ENCODE measurements at regions not wholly inside any gene's neighbourhood (a gene's known extent, or its start where the extent isn't known, plus 50 kb on each side); places are given as distances from the start of the nearest gene placed in this dataset.

DNA sequence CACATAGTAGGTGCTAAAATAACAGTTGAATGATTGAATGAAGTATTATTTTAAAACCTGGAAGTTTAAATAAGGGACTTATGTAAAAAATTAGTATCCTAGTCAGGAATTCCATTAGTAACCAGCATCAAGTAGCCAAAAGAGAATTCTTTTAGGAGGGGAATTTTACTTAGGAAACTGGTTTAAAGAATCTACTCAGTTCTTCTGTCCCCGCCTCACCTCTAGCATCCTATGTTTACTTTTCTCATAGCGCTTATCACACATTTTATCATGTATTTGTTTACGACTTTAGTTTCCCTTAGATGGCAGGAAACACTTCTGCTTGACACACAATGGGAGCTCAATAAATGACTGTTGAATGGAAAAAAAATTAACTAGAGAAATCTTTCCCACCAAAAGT is 229.0 kb downstream of the KLF5 start:
- Mint-ChIP-seq H3K9me3 (no peaks in the 10 kb centered on the region), H3K36me3 (no peaks in the 10 kb centered on the region), H3K4me1 (no peaks in the 10 kb centered on the region), H3K27me3 (no peaks in the 10 kb centered on the region), H3K4me3 (no peak overlapping the region), H3K27ac (no peak overlapping the region)

DNA sequence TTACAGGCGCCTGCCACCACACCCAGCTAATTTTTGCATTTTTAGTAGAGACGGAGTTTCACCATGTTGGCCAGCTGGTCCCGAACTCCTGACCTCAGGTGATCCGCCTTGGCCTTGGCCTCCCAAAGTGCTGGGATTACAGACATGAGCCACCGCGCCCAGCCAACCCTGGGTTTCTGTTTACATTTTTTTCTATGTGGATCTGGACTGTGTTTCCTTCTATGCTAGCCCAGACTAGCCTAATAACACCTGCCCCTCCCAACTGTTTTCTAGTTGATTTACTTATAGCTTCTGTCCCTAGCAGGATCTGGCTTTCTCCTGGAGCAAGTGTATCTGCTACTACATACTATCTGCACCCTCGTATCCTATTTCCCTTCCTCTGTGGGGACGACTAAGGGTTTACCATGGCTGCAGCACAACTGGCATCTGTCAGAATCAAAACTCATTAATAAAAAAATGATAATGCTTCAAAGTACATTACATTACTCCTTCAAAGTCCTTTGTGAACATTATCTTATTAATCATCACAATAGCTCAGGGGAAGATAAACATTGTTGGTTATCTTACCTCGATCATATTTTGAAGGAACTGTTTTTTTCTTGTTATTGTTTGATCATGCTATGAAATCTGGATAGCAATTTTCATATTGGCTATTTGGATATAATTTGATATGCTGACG is 228.3 kb downstream of the KLF5 start:
- Mint-ChIP-seq H3K36me3 (no peaks in the 10 kb centered on the region), H3K27ac (no peak overlapping the region)

GRCh38 chr13:73286177-73286576 is 227.4 kb downstream of the KLF5 start:
- no peaks in the 10 kb centered on the region for H3K36me3 Mint-ChIP-seq
- H3K9me3 Mint-ChIP-seq: no peaks in the 10 kb centered on the region
- peak overlapping the region; percentile 9 for H3K27ac Mint-ChIP-seq
- H3K4me1 Mint-ChIP-seq: no peaks in the 10 kb centered on the region
- no peak overlapping the region for H3K4me3 Mint-ChIP-seq
- H3K27me3 Mint-ChIP-seq: no peaks in the 10 kb centered on the region

More for the DNA sequence above, 228.3 kb downstream of the KLF5 start:
- no peaks in the 10 kb centered on the region for H3K4me1 Mint-ChIP-seq
- no peaks in the 10 kb centered on the region for H3K9me3 Mint-ChIP-seq
- no peaks in the 10 kb centered on the region for H3K27me3 Mint-ChIP-seq
- no peak overlapping the region for H3K4me3 Mint-ChIP-seq

- H3K27ac Mint-ChIP-seq: no peak overlapping the region
- H3K4me3 Mint-ChIP-seq: no peak overlapping the region
- H3K36me3 Mint-ChIP-seq: no peaks in the 10 kb centered on the region
- H3K9me3 Mint-ChIP-seq: no peaks in the 10 kb centered on the region
- H3K4me1 Mint-ChIP-seq: no peaks in the 10 kb centered on the region
- no peaks in the 10 kb centered on the region for H3K27me3 Mint-ChIP-seq
Observed at GRCh38 chr13:73284081-73284874, 225.5 kb downstream of the KLF5 start.

DNA sequence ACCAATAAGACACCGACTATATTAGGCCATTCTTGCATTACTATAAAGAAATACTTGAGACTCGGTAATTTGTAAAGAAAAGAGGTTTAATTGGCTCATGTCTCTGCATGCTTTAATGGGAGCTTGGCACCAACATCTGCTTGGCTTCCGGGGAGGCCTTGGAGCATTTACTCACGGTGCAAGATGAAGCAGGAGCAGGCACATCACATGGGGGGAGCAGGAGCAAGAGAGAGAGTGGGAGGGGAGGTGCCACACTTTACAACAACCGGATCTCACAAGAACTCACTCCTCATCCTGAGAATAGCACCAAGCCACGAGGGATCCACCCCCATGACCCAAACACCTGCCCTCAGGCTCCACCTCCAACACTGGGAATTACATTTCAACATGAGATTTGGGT is 224.8 kb downstream of the KLF5 start:
- H3K9me3 Mint-ChIP-seq: no peaks in the 10 kb centered on the region
- H3K27ac Mint-ChIP-seq: no peak overlapping the region
- no peak overlapping the region for H3K4me3 Mint-ChIP-seq
- H3K4me1 Mint-ChIP-seq: no peaks in the 10 kb centered on the region
- H3K27me3 Mint-ChIP-seq: no peaks in the 10 kb centered on the region
- H3K36me3 Mint-ChIP-seq: peaks cover 2% of the 10 kb centered on the region

GRCh38 chr13:73281746-73282145 is 222.9 kb downstream of the KLF5 start:
- H3K27ac Mint-ChIP-seq: no peak overlapping the region
- no peaks in the 10 kb centered on the region for H3K27me3 Mint-ChIP-seq
- no peaks in the 10 kb centered on the region for H3K4me1 Mint-ChIP-seq
- peaks cover 2% of the 10 kb centered on the region for H3K36me3 Mint-ChIP-seq
- no peak overlapping the region for H3K4me3 Mint-ChIP-seq
- no peaks in the 10 kb centered on the region for H3K9me3 Mint-ChIP-seq

- Mint-ChIP-seq H3K9me3 (no peaks in the 10 kb centered on the region), H3K4me3 (no peak overlapping the region), H3K36me3 (peaks cover 2% of the 10 kb centered on the region), H3K27ac (no peak overlapping the region), H3K4me1 (peaks cover 12% of the 10 kb centered on the region), H3K27me3 (no peaks in the 10 kb centered on the region)
Observed at GRCh38 chr13:73278186-73278585, 219.4 kb downstream of the KLF5 start.

DNA sequence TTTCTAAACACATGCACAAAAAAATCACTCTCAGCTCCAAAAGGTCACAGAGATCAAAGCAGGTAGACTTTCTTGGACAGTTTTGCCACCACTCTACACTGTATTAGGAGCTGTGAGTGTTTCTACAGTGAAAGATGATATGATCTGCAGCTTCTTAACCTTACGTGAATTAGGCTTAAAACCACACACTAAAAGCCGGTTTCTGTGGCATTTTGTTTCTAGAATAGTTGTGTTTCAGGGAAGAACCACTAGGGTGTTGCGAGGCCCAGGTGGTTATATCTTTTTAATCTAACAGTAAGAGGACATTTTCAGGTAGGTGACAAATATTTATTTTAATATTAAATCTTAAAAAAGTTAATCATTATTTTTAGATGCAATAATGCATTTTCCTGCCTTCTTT is 216.4 kb downstream of the KLF5 start:
- peaks cover 12% of the 10 kb centered on the region for H3K4me1 Mint-ChIP-seq

DNA sequence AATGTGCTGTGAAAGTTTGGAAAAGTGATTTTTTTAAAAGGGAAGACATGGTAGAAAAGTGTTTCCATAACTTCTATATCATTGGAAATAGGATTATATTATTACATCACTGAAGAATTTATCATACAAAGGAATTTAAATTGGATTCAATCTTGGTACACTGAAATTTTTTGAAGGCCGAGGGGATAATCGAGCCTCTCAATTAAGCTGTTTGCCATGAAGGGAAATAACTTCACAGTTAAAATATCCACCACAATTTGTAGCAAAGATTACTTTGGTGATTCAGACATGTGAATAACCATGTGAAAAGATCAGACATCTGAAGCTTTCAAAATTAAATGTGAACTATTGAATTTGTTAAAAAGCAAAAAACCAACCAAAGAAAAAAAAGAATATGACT is 215.3 kb downstream of the KLF5 start:
- Mint-ChIP-seq H3K4me1 (peaks cover 12% of the 10 kb centered on the region), H3K9me3 (peaks cover 9% of the 10 kb centered on the region), H3K27ac (no peak overlapping the region), H3K4me3 (no peak overlapping the region), H3K27me3 (no peaks in the 10 kb centered on the region), H3K36me3 (peaks cover 5% of the 10 kb centered on the region)

More for the DNA sequence above, 216.4 kb downstream of the KLF5 start:
- H3K9me3 Mint-ChIP-seq: peaks cover 2% of the 10 kb centered on the region
- H3K27ac Mint-ChIP-seq: no peak overlapping the region
- peaks cover 2% of the 10 kb centered on the region for H3K36me3 Mint-ChIP-seq
- H3K27me3 Mint-ChIP-seq: no peaks in the 10 kb centered on the region
- no peak overlapping the region for H3K4me3 Mint-ChIP-seq

- Mint-ChIP-seq H3K4me3 (no peak overlapping the region), H3K27ac (no peak overlapping the region), H3K4me1 (peaks cover 12% of the 10 kb centered on the region), H3K9me3 (peaks cover 9% of the 10 kb centered on the region), H3K27me3 (no peaks in the 10 kb centered on the region), H3K36me3 (peaks cover 4% of the 10 kb centered on the region)
Observed at GRCh38 chr13:73273745-73274144, 214.9 kb downstream of the KLF5 start.

DNA sequence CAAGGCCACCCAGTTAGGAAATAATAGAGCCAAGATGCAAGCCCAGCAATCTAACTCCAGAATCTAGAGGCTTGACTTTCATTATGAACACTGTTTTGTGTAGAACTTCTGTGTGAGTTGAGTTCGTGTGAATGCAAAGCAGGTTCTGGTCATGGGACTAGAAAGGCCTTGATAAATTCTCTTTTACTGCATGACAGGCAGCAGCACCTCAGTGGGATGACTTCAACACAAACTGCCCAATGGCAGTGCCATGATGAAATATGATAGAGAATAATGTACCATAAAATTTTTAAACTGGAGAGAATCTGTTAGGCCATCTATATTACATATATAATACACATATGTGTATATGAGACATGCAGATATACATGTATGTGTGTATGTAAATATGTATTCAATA is 214.5 kb downstream of the KLF5 start:
- Mint-ChIP-seq H3K27ac (no peak overlapping the region), H3K4me3 (no peak overlapping the region), H3K27me3 (no peaks in the 10 kb centered on the region), H3K9me3 (peaks cover 9% of the 10 kb centered on the region), H3K36me3 (peaks cover 4% of the 10 kb centered on the region), H3K4me1 (peaks cover 12% of the 10 kb centered on the region)

DNA sequence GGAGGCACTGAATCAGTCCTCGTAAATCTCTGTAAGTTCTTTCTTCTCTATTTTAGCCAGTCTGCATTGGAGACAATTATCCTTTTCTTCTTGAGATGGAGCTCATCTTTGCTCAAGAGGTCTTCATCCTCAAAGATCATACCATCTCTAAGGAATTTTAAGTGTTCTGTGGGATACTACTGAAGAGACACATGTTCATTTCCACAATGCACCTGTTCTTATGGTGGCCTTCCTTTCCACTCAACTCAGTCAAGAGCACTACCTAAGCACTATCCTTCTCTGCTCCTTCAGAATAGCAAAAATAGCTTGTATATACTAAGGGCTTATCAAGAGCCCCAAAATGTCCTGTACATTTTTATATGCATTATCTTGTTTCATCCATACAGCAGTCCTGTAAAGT is 214.0 kb downstream of the KLF5 start:
- Mint-ChIP-seq H3K36me3 (peaks cover 4% of the 10 kb centered on the region), H3K27ac (no peak overlapping the region), H3K9me3 (peaks cover 9% of the 10 kb centered on the region), H3K27me3 (no peaks in the 10 kb centered on the region), H3K4me3 (no peak overlapping the region), H3K4me1 (peaks cover 12% of the 10 kb centered on the region)

DNA sequence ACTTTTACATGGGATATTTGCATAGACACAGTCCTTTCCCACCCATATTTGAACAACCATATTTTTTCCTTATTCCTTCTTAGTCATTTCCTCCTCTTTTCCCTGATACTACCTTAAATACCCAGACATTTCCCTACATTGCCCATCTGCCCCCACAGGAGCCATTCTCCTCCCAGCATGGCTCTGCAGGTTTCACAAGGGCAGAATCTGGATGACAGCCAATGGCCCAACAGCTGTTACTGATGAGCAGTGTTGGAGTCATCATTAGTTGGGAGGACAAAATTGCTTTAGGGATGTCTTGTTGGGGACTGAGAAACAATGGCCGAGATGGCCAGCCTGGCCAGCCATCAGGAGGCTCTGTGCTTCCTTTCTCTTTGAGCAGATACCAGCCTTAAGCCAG is 209.5 kb downstream of the KLF5 start:
- peaks cover 4% of the 10 kb centered on the region for H3K36me3 Mint-ChIP-seq

DNA sequence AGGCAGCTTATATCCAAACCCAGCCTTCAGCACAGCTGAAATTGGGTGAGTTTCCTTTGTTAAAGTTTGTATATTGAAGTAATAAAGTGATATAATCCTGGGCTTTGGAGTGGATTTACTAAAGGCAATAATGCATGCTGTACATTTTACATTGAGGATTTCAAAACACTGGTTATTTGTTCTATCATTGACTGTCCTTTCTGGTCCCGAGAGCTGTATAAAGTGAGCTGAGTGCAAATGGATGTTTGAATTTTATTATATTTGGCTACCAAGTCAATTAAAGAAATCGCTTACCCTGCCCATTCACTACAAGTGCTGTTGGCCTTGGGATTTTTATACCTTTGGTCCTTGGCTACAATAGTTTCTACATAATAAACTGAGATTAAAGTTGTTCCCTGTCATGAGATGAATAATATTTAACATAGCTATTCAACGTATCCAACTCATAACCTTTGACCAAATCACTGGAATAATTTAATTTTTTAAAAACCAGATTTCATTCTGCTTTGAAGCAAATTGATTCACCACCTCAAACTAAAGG is 207.9 kb downstream of the KLF5 start:
- no peak overlapping the region for H3K27ac Mint-ChIP-seq
- peaks cover 9% of the 10 kb centered on the region for H3K9me3 Mint-ChIP-seq
- H3K36me3 Mint-ChIP-seq: peaks cover 4% of the 10 kb centered on the region
- peaks cover 1% of the 10 kb centered on the region for H3K27me3 Mint-ChIP-seq
- H3K4me3 Mint-ChIP-seq: no peak overlapping the region
- H3K4me1 Mint-ChIP-seq: no peaks in the 10 kb centered on the region

More for the DNA sequence above, 209.5 kb downstream of the KLF5 start:
- H3K4me3 Mint-ChIP-seq: no peak overlapping the region
- H3K27me3 Mint-ChIP-seq: no peaks in the 10 kb centered on the region
- H3K27ac Mint-ChIP-seq: no peak overlapping the region
- peaks cover 9% of the 10 kb centered on the region for H3K9me3 Mint-ChIP-seq
- no peaks in the 10 kb centered on the region for H3K4me1 Mint-ChIP-seq

GRCh38 chr13:73262862-73263627 is 204.2 kb downstream of the KLF5 start:
- H3K4me3 Mint-ChIP-seq: no peak overlapping the region
- peaks cover 1% of the 10 kb centered on the region for H3K27me3 Mint-ChIP-seq
- H3K27ac Mint-ChIP-seq: no peak overlapping the region
- no peaks in the 10 kb centered on the region for H3K9me3 Mint-ChIP-seq
- no peaks in the 10 kb centered on the region for H3K4me1 Mint-ChIP-seq
- no peaks in the 10 kb centered on the region for H3K36me3 Mint-ChIP-seq

Data from activated naive CD4-positive, alpha-beta T cell treated with anti-CD3 and anti-CD28 coated beads, Interleukin-2, amount 50 U/mL, for 24 hours (primary cell).